Activated CD8-positive, alpha-beta memory T cell treated with anti-CD3 and anti-CD28 coated beads, Interleukin-2, amount 50 U/mL, for 4 hours (primary cell): ENCODE measurements at regions not wholly inside any gene's neighbourhood (a gene's known extent, or its start where the extent isn't known, plus 50 kb on each side); places are given as distances from the start of the nearest gene placed in this dataset.
"Not testable (repeated sequence)": the region's sequence is repeated elsewhere in the genome, so short reads cannot be mapped to it uniquely, and the experiment has no call there.

ENCODE experiments used
- DNase-seq: peaks from one replicate; pipeline ENCODE4 v3.0.0-alpha.2; 2020

GRCh38 chrX:5490786-5491563, 737.7 kb downstream of the NLGN4X start:
- DNase-seq: no peak

- DNase-seq: no peak
Measured at GRCh38 chrX:5474282-5474681, 754.4 kb downstream of the NLGN4X start.

DNA sequence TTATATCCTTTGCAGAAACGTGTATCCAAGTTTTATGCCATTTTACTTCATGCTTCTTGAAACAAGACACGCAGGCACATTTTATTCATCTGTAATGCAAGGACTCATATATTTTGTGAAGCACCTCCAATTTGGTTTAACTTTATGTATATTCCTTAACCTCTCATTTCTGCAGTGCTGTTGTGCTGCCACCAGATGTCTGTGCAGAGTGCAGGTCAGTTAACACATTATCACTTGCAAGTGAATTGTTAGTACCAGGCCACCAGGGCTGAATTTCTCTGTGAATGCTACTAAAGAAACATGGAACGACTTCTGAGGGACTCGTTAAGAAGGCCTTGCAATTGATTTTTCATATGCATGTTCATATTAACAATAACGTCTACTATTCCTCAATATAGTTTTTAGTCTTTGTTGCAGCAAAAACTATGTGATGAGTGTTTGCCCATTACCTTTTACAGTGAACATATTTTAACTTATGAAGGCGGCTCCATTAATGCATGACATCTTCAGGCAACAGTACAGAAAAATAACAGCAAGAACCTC, 770.3 kb downstream of the NLGN4X start:
- no peak for DNase-seq

GRCh38 chrX:5449323-5449722, 779.3 kb downstream of the NLGN4X start:
- DNase-seq: no peak

GRCh38 chrX:5431823-5432222, 796.8 kb downstream of the NLGN4X start:
- DNase-seq: no peak

- no peak for DNase-seq
Measured at GRCh38 chrX:5425119-5425518, 803.5 kb downstream of the NLGN4X start.

- DNase-seq: no peak
Measured at GRCh38 chrX:5417381-5417780, 811.3 kb downstream of the NLGN4X start.

GRCh38 chrX:5415738-5416137, 812.9 kb downstream of the NLGN4X start:
- no peak for DNase-seq

DNA sequence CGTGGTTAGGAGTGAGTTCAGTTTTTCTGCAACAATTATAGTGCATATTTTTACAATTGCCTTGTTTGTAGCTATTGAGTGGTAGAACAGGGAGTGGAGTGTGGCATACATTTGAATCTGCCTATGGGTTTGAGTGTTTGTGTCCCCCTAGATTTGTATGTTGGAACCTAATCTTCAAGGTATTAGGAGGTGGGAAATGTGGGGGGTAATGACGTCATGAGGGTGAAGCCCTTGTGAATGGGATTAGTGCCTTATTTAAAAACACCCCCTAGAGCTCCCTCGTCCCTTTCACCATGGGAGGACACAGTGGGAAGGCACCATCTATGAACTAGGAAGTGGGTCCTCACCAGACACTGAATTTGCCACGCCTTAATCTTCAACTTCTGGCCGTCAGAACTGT, 819.6 kb downstream of the NLGN4X start:
- no peak for DNase-seq

- DNase-seq: no peak
Measured at GRCh38 chrX:5402461-5402860, 826.2 kb downstream of the NLGN4X start.

DNA sequence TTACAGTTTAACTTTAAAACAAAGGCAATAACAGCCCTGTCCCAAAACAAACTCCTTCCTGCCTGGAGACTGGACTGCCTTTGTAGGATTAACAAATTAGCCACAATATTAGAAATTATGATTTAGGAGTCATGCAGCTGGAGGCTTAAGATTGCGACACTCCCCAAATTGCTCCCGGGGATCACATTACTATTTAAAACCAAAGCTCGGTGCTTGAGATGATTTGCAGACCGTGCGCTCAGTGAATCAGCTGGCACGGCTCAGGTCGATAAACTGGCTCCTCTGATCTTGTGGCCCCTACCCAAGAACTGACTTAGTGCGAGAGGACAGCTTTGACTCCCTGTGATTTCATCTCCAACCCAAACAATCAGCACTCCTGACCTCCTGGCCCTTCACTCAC, 829.3 kb downstream of the NLGN4X start:
- no peak for DNase-seq

- DNase-seq: no peak
Measured at GRCh38 chrX:5397409-5397808, 831.3 kb downstream of the NLGN4X start.

GRCh38 chrX:5390376-5390775, 838.3 kb downstream of the NLGN4X start:
- DNase-seq: no peak

DNA sequence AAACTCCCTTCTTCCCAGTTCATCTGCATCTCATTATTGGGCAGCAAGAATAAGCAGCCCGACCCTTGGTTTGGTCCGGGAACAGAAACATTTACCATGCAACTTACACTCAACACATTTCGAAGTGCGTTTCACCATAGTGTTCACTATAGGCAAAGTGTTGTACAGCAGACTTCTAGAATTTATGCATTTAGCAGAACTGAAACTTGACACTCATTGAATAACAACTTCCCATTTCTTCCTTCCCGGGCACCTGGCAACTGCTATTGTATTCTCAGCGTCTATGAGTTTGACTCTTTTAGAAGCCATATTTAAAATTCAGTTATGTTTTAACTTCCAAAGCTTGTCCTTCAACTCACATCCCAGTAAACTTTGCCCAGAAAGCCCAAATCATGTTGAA, 840.6 kb downstream of the NLGN4X start:
- DNase-seq: no peak

DNA sequence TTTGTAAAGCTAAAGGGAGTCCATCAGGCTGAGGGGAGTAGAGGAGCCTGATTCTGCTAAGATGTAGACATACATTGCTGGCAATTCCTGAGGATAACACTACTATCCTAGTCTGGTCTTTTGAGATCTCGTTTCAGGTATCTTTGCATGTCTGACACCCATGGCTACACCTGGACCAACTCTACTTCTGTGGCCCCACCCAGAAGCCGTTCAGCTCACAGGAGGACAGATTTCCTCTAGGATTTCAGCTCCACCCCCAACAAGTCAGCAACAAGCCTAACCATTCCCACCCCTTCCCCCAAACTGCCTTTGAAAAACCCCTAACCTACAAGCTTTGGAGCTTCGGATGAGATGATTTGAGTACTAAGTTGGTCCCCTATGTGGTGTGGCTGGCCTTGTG, 848.2 kb downstream of the NLGN4X start:
- DNase-seq: no peak

DNA sequence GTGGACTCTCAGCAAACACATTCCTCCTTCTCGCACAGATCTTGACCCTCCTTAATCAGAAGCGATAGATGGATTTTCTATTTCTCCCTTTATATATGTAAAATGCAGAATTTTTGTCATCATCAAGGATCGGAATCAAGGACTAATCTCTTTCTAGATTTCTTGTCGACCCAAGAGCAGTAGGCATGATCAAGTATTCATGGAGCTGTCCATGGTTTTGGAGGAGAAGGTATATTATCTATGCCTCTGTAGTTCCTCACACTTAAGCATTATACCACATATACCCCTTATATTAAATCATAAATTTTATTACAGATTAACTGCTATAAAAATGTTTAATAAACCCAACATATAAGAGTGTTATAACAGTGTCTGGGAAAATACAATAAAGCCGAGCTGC, 886.8 kb downstream of the NLGN4X start:
- DNase-seq: no peak

DNA sequence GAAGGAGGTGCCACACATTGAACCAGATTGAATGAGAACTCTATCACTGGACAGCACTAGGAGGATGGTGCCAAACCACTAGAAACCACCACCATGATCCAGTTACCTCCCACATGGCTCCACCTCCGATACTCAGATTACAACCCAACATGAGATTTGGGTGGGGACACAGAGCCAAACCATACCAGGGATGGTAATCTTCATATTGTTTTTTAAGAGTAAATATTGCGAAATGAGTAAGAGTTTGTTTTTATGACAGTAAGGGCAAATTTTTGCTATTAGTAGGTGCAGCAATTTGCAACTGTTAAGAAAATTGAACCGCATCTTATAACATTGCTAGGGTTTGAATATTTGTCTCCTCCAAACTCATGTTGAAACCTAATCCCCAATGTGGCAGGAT, 891.5 kb downstream of the NLGN4X start:
- no peak for DNase-seq

- no peak for DNase-seq
Measured at GRCh38 chrX:5324546-5324945, 904.1 kb downstream of the NLGN4X start.

DNA sequence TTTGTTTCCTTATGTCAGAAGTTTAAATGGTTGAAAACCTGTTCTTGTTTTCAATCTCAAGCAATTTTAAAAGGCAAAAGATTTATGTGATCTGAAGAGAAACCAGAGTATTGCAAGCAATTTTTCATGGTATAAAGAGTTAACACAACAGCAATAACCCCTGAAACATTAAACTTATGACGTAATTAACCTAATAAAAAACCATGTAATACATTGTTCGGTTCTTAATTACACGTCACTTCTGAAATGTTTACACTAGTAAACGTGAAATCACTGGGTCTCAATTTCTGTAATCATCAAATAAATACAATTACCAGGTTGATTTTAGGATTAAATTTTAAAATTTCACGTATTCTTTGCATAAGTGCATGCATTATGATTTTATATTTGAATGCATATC, 914.5 kb downstream of the NLGN4X start:
- DNase-seq: no peak

DNA sequence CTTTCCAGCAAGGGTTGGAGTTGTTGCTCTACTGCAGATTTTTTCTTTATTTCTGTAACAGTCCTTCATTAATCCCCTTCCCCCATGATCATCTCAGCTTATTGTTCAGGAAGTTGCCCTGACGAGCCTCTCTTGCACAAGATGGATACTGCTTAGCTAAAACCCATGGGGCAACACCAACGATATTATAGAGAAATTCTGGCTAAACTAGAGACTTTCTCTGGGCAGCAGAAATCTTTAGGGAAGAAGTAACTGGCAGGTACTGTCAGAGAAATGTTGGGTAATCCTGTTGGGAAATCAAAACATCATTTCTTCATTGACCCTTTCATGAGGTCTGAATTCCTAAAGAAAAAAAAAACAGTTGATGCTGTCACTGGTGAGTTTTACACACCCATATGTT, 921.3 kb downstream of the NLGN4X start:
- no peak for DNase-seq

DNA sequence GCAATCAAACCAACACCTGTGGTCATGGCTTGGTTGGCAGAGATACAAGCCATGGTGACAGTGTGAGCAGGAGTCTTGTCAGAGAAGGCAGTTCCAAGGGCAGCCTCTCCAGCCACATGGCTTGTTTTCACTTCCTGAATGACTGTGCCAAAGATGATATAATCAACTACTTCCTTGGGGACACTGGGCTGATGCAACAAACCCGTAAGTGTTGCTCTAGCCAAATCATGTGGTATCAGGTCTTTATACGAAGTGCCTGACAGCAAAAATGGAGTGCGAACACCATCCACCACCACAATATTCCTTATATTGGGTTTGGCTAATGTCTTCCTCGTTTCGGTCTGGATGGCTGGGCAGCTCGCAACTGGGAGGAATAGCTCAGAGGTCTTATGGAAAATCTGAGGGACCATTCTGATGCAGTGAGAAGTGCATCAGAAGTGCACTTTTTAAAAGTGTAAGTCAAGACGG, 922.0 kb downstream of the NLGN4X start:
- no peak for DNase-seq

DNA sequence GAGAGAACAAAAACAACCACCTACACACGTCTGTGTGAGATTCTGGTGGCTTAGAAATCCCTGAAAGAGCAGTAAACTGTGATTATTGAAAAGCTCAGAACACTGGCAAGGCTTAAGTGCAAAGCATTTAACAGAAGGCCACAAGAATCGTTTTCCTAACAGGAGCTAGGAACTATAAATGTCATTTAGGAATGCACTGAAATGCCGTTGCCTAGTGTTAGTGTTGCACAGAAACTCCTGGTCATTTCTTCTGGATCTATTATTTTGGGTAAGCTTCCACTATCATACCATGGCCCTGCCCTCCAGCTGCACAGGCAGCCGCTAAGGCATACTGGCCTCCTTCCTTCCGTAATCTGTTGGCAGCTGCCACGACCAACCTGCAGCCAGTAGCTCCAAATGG, 923.2 kb downstream of the NLGN4X start:
- DNase-seq: no peak

- DNase-seq: no peak
Measured at GRCh38 chrX:5295004-5295403, 933.7 kb downstream of the NLGN4X start.

DNA sequence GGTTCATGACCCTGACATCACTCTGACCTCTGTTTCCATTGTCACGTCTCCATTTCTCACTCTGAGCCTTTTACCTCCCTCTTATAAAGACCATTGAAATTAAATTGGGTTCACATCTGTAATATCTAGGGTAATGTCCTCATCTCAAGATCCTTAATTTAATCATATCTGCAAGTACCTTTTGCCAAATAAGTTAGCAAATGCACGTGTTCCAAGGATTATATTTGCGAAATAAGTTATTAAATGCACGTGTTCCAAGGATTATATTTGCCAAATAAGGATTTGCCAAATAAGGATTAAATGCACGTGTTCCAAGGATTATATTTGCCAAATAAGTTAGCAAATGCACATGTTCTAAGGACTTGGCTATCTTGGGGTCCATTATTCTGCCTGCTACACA, 938.0 kb downstream of the NLGN4X start:
- no peak for DNase-seq

- DNase-seq: not testable (repeated sequence)
Measured at GRCh38 chrX:5289949-5290348, 938.7 kb downstream of the NLGN4X start.
